ENCODE measurements at regions not wholly inside any gene's neighbourhood (a gene's known extent, or its start where the extent isn't known, plus 50 kb on each side); places are given as distances from the start of the nearest gene placed in this dataset.

DNA sequence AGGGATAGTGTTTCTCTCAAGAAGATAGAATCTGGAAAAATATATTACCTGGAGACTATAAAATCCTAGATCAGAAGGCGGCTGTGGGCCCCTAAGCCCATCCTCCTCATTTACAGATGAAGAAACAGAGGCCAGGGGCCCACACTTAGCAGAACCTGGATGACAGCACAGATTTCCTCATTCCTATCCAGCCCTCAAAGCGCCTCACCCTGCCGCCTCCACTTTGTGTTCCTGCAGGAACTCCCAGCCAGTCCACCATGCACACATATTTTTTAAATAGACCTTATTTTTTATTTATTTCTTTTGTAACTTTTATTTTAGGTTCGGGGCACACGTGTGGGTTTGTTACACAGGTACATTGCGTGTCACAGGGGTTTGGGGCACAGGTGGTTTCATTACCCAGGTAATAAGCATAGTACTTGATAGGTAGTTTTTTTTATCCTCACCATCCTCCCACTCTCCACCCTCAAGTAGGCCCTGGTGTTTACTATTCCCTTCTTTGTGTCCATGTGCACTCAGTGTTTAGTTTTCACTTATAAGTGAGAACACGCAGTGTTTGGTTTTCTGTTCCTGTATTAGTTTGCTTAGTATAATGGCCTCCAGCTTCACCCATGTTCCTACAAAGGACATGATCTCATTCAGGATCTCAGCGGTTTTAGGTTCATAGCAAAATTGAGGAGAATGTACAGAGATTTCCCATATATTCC, 85.5 kb upstream of the MAP1B start:
- Mint-ChIP-seq H3K9me3 (peaks cover 3% of the 10 kb centered on the region), H3K36me3 (no peaks in the 10 kb centered on the region), H3K27ac (no peak overlapping the region), H3K4me3 (no peak overlapping the region), H3K27me3 (peaks cover 22% of the 10 kb centered on the region), H3K4me1 (no peaks in the 10 kb centered on the region)
- ATAC-seq, result no peak

GRCh38 chr5:72028382-72028781, 78.9 kb upstream of the MAP1B start:
- Mint-ChIP-seq H3K36me3 (no peaks in the 10 kb centered on the region), H3K9me3 (peaks cover 8% of the 10 kb centered on the region), H3K4me1 (no peaks in the 10 kb centered on the region), H3K27me3 (peaks cover 11% of the 10 kb centered on the region), H3K27ac (no peak overlapping the region), H3K4me3 (no peak overlapping the region)
- ATAC-seq, result no peak

DNA sequence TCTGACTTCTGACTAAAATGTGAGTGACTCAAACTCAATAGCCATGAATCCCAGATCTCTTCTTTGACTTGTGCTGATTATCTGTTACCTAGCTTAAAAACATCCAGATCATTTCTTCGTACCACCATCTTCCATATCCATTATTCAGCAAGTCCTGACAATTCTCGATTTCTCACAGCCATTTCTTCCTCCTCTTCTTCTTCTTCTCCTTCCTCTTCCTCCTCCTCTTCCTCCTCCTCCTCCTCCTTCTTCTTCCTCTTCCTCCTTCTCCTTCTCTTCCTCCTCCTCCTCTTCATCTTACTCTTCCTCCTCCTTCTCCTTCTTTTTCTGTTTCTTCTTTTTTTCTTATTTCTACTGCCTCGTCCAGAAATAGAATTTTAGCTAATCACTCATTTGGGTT, 77.0 kb upstream of the MAP1B start:
- no peak overlapping the region for H3K27ac Mint-ChIP-seq
- H3K9me3 Mint-ChIP-seq, result peaks cover 5% of the 10 kb centered on the region
- no peaks in the 10 kb centered on the region for H3K36me3 Mint-ChIP-seq
- H3K27me3 Mint-ChIP-seq, result peaks cover 19% of the 10 kb centered on the region
- no peak for ATAC-seq
- no peak overlapping the region for H3K4me3 Mint-ChIP-seq
- H3K4me1 Mint-ChIP-seq, result no peaks in the 10 kb centered on the region

DNA sequence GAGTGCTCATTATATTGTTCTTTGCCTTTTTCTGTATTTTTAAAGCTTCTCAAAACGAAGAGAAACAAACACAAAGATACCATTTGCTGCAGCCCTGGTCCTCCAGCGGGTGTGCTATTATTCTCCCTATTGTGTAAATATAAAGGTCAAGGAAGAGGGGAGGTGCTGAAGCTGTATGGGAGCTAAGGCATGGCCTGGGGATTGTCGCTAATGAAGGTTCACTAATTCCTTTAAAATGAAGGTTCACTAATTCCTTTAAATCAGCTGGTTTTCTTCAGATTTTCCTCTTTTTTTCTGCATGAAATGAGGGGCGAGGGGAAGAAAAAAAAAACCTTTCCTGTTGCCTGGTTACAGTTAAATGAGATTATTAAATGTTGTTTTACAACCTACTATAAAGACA, 74.5 kb upstream of the MAP1B start:
- ATAC-seq, result no peak
- H3K4me1 Mint-ChIP-seq, result no peaks in the 10 kb centered on the region
- no peak overlapping the region for H3K27ac Mint-ChIP-seq
- H3K27me3 Mint-ChIP-seq, result peaks cover 32% of the 10 kb centered on the region
- peaks cover 5% of the 10 kb centered on the region for H3K9me3 Mint-ChIP-seq
- no peak overlapping the region for H3K4me3 Mint-ChIP-seq
- no peaks in the 10 kb centered on the region for H3K36me3 Mint-ChIP-seq

- H3K4me3 Mint-ChIP-seq, result no peak overlapping the region
- H3K27me3 Mint-ChIP-seq, result peaks cover 45% of the 10 kb centered on the region
- H3K27ac Mint-ChIP-seq, result no peak overlapping the region
- H3K9me3 Mint-ChIP-seq, result peaks cover 5% of the 10 kb centered on the region
- no peak for ATAC-seq
- no peaks in the 10 kb centered on the region for H3K36me3 Mint-ChIP-seq
- no peaks in the 10 kb centered on the region for H3K4me1 Mint-ChIP-seq
Observed at GRCh38 chr5:72034770-72035169, 72.5 kb upstream of the MAP1B start.

- no peaks in the 10 kb centered on the region for H3K9me3 Mint-ChIP-seq
Observed at GRCh38 chr5:72035831-72036230, 71.4 kb upstream of the MAP1B start.

DNA sequence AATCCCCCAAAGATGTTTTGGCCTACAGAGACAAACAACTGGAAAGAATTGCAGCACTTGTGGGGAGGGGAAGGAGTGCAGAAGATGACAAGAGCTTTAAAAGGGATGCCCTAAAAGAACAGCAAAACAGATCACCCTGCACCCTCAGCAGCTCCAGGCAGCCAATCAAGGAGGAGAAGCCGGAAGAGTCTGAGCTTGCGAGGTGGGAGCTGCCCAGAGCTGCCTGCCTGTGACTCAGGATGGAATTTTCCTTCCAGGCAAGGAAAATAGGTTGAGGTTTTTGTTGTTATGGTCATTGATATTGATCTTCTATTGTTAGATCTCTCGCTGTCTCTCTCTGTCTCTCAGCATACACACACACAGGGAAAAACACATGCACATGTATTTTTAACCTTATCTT, 70.3 kb upstream of the MAP1B start:
- no peak overlapping the region for H3K4me3 Mint-ChIP-seq
- no peaks in the 10 kb centered on the region for H3K4me1 Mint-ChIP-seq
- no peaks in the 10 kb centered on the region for H3K36me3 Mint-ChIP-seq
- no peaks in the 10 kb centered on the region for H3K9me3 Mint-ChIP-seq
- no peak for ATAC-seq
- no peak overlapping the region for H3K27ac Mint-ChIP-seq
- H3K27me3 Mint-ChIP-seq, result peaks cover 45% of the 10 kb centered on the region

More at GRCh38 chr5:72035831-72036230, 71.4 kb upstream of the MAP1B start:
- Mint-ChIP-seq H3K27me3 (peaks cover 45% of the 10 kb centered on the region), H3K4me1 (no peaks in the 10 kb centered on the region), H3K36me3 (no peaks in the 10 kb centered on the region), H3K4me3 (no peak overlapping the region), H3K27ac (no peak overlapping the region)
- no peak for ATAC-seq

- Mint-ChIP-seq H3K4me3 (no peak overlapping the region), H3K4me1 (no peaks in the 10 kb centered on the region), H3K9me3 (no peaks in the 10 kb centered on the region), H3K27me3 (peaks cover 37% of the 10 kb centered on the region), H3K36me3 (no peaks in the 10 kb centered on the region), H3K27ac (no peak overlapping the region)
- ATAC-seq, result no peak
Observed at GRCh38 chr5:72040513-72040912, 66.8 kb upstream of the MAP1B start.

- Mint-ChIP-seq H3K36me3 (no peaks in the 10 kb centered on the region), H3K27me3 (peaks cover 30% of the 10 kb centered on the region), H3K4me1 (no peaks in the 10 kb centered on the region), H3K27ac (no peak overlapping the region), H3K9me3 (no peaks in the 10 kb centered on the region), H3K4me3 (no peak overlapping the region)
- ATAC-seq, result no peak
Observed at GRCh38 chr5:72041654-72042053, 65.6 kb upstream of the MAP1B start.

DNA sequence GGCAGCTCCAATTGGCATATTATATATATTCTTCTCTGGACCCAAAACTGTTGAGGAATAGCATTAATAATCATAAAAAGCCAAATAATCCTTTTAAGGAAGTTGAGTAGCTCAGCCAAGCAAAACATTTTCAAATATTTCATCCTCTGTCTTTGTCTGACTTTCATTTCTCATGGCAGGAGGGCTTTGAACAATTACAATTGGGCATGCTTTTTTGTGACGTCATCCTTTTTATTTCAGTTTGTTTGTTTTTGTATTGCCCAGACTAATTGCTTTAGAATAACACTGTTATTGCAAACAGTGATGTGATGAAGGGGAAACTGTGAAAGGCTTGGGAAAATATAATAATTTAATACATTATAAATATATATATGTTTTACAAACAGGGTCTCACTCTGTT, 65.2 kb upstream of the MAP1B start:
- Mint-ChIP-seq H3K27ac (no peak overlapping the region), H3K4me3 (no peak overlapping the region), H3K4me1 (no peaks in the 10 kb centered on the region), H3K27me3 (peaks cover 29% of the 10 kb centered on the region), H3K36me3 (no peaks in the 10 kb centered on the region), H3K9me3 (peaks cover 1% of the 10 kb centered on the region)
- ATAC-seq, result no peak

DNA sequence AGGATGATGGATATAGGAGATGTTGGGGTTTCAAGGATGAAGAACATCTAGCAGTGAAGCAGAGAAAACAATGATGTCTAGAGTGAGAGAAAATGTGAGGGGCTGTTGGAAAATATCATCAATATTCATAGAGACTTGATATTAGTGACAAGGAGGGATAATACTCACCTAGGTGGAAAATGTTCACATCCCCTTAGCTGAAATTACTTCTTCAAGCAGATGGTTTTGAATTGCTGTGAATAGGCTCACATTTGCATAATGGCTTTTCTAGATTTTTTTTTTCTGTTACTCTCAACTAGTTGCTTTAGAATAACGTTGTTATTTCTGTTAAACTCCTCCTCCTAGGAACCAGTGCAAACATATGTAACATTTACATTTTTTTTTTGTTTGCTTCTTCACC, 61.6 kb upstream of the MAP1B start:
- H3K36me3 Mint-ChIP-seq, result no peaks in the 10 kb centered on the region
- H3K9me3 Mint-ChIP-seq, result peaks cover 9% of the 10 kb centered on the region
- no peak for ATAC-seq
- peaks cover 19% of the 10 kb centered on the region for H3K27me3 Mint-ChIP-seq
- H3K4me1 Mint-ChIP-seq, result no peaks in the 10 kb centered on the region
- H3K4me3 Mint-ChIP-seq, result no peak overlapping the region
- no peak overlapping the region for H3K27ac Mint-ChIP-seq

- Mint-ChIP-seq H3K9me3 (peaks cover 9% of the 10 kb centered on the region), H3K27ac (no peak overlapping the region), H3K4me3 (no peak overlapping the region), H3K36me3 (no peaks in the 10 kb centered on the region), H3K4me1 (no peaks in the 10 kb centered on the region), H3K27me3 (peaks cover 22% of the 10 kb centered on the region)
- no peak for ATAC-seq
Observed at GRCh38 chr5:72046106-72046505, 61.2 kb upstream of the MAP1B start.

- no peak for ATAC-seq
- Mint-ChIP-seq H3K9me3 (no peaks in the 10 kb centered on the region), H3K27me3 (peaks cover 20% of the 10 kb centered on the region), H3K27ac (no peak overlapping the region), H3K4me1 (no peaks in the 10 kb centered on the region), H3K4me3 (no peak overlapping the region), H3K36me3 (no peaks in the 10 kb centered on the region)
Observed at GRCh38 chr5:72055636-72056035, 51.6 kb upstream of the MAP1B start.
